OCI-LY3 (cell line): ENCODE measurements at regions not wholly inside any gene's neighbourhood (a gene's known extent, or its start where the extent isn't known, plus 50 kb on each side); places are given as distances from the start of the nearest gene placed in this dataset.

Source experiments
- H2AFZ ChIP-seq: fragments of 200-600, 300-600 bp; shearing (Covaris generic); 2 replicates; pipeline ENCODE4 v1.6.0; 2014; ENCODE audit warnings: antibody characterized with exemption, low read depth, low read length
- H3K27ac ChIP-seq: fragments of 200-600, 300-600 bp; sonication (generic); 2 replicates; pipeline ENCODE4 v1.5.1; 2014; ENCODE audit warnings: mild to moderate bottlenecking, low read length, moderate library complexity, mixed read lengths
- H3K27me3 ChIP-seq: fragments of 200-600, 300-600 bp; sonication (generic); 2 replicates; pipeline ENCODE4 v1.6.1; 2014; ENCODE audit warnings: low read depth, low read length, mixed read lengths
- H3K36me3 ChIP-seq: fragments of 200-600, 300-600 bp; sonication (generic); replicated peaks from 2 replicates; pipeline ENCODE3; 2014; ENCODE audit warnings: low read depth, low read length, mixed read lengths
- H3K4me1 ChIP-seq: fragments of 300-600, 200-600 bp; sonication (generic); 2 replicates; pipeline ENCODE4 v1.6.1; 2014; ENCODE audit warnings: low read length, mixed read lengths
- H3K4me2 ChIP-seq: fragments of 200-600, 300-600 bp; sonication (generic); 2 replicates; pipeline ENCODE4 v1.6.1; 2014; ENCODE audit warnings: low read length, mixed read lengths
- H3K4me3 ChIP-seq: fragments of 300-600, 200-600 bp; sonication (generic); 2 replicates; pipeline ENCODE4 v1.5.1; 2014; ENCODE audit warnings: antibody characterized with exemption, mild to moderate bottlenecking, low read length, moderate library complexity
- H3K79me2 ChIP-seq: fragments of 300-600, 200-600 bp; shearing (Covaris generic); 2 replicates; pipeline ENCODE4 v1.6.1; 2014; ENCODE audit warnings: mild to moderate bottlenecking, low read length, mixed read lengths
- H3K9ac ChIP-seq: fragments of 300-600, 200-600 bp; shearing (Covaris generic); 2 replicates; pipeline ENCODE4 v1.6.0; 2014; ENCODE audit warnings: mild to moderate bottlenecking, low read length, moderate library complexity
- H3K9me3 ChIP-seq: fragments of 200-600, 300-600 bp; shearing (Covaris generic); 2 replicates; pipeline ENCODE4 v1.6.1; 2014; ENCODE audit warnings: low read length, mixed read lengths; ENCODE audit not compliant: insufficient read depth
- H4K20me1 ChIP-seq: fragments of 200-600, 300-600 bp; sonication (generic); 2 replicates; pipeline ENCODE4 v1.6.1; 2016; ENCODE audit warnings: low read length, mixed read lengths; ENCODE audit not compliant: insufficient read depth
- EZH2phosphoT487 ChIP-seq: fragments of 200-600 bp; shearing (Covaris generic); IDR thresholded peaks from 2 replicates; pipeline ENCODE4 v1.6.1; 2018; ENCODE audit warnings: antibody characterized with exemption, mixed run types, low read depth
- TF ChIP-seq, protein P1 (sequence below): fragments of 200-600, 300-600 bp; sonication (generic); IDR thresholded peaks from 2 replicates; pipeline ENCODE4 v1.5.1; 2014; ENCODE audit warnings: antibody characterized with exemption, low read length, low read depth

DNA sequence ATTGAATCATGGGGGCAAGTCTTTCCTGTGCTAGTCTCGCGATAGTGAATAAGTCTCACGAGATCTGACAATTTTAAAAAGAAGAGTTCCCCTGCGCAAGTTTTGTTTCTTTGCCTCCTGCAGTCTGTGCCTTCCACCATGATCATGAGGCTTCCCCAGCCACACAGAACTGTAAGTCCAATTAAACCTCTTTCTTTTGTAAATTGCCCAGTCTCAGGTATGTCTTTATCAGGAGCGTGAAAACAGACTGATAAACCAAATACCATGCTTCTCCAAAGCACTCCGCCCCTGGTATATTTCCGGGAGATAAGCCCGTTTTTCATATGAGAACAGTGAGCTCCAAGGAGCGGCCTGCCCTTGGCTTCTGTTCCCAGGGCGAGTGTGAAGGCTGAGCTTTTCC is 118.9 kb downstream of the EVX1 start:
- H3K9me3 ChIP-seq = no peaks in the 10 kb centered on the region
- no peaks in the 10 kb centered on the region for H3K27me3 ChIP-seq
- H3K79me2 ChIP-seq = no peaks in the 10 kb centered on the region
- H3K4me2 ChIP-seq = no peak overlapping the region
- no peak overlapping the region for H2AFZ ChIP-seq
- no peak overlapping the region for H3K27ac ChIP-seq
- no peak for TF ChIP-seq EZH2phosphoT487
- TF ChIP-seq, protein P1, sequence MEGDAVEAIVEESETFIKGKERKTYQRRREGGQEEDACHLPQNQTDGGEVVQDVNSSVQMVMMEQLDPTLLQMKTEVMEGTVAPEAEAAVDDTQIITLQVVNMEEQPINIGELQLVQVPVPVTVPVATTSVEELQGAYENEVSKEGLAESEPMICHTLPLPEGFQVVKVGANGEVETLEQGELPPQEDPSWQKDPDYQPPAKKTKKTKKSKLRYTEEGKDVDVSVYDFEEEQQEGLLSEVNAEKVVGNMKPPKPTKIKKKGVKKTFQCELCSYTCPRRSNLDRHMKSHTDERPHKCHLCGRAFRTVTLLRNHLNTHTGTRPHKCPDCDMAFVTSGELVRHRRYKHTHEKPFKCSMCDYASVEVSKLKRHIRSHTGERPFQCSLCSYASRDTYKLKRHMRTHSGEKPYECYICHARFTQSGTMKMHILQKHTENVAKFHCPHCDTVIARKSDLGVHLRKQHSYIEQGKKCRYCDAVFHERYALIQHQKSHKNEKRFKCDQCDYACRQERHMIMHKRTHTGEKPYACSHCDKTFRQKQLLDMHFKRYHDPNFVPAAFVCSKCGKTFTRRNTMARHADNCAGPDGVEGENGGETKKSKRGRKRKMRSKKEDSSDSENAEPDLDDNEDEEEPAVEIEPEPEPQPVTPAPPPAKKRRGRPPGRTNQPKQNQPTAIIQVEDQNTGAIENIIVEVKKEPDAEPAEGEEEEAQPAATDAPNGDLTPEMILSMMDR = no peak
- H3K4me3 ChIP-seq = no peak overlapping the region
- no peaks in the 10 kb centered on the region for H3K36me3 ChIP-seq
- H3K9ac ChIP-seq = no peak overlapping the region
- H4K20me1 ChIP-seq = no peaks in the 10 kb centered on the region
- no peaks in the 10 kb centered on the region for H3K4me1 ChIP-seq

DNA sequence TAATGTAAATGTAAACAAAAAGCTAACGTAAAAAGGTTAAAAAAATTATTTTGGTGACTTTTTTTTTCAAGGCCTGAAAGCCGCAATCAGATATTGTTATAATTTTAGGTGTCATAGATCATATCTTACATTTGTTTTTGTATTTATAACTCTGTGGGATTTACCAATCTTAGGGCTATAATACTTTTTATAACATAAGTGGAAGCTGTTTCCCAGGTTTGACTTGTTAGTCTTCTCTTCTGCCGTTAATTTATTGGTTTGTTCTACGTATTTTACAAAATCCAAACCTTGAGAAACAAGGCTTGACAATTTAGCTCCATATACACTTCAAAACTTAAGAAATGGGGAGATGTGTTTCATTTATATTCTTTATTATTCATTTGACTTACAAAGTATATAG is 119.4 kb downstream of the EVX1 start:
- no peaks in the 10 kb centered on the region for H3K4me1 ChIP-seq
- H3K79me2 ChIP-seq = no peaks in the 10 kb centered on the region
- TF ChIP-seq EZH2phosphoT487 = no peak
- TF ChIP-seq, protein P1 = no peak
- H2AFZ ChIP-seq = no peak overlapping the region
- H3K4me2 ChIP-seq = no peak overlapping the region
- H3K36me3 ChIP-seq = no peaks in the 10 kb centered on the region
- H3K27ac ChIP-seq = no peak overlapping the region
- H3K9ac ChIP-seq = no peak overlapping the region
- no peaks in the 10 kb centered on the region for H3K27me3 ChIP-seq
- H3K4me3 ChIP-seq = no peak overlapping the region
- H4K20me1 ChIP-seq = no peaks in the 10 kb centered on the region
- no peaks in the 10 kb centered on the region for H3K9me3 ChIP-seq

DNA sequence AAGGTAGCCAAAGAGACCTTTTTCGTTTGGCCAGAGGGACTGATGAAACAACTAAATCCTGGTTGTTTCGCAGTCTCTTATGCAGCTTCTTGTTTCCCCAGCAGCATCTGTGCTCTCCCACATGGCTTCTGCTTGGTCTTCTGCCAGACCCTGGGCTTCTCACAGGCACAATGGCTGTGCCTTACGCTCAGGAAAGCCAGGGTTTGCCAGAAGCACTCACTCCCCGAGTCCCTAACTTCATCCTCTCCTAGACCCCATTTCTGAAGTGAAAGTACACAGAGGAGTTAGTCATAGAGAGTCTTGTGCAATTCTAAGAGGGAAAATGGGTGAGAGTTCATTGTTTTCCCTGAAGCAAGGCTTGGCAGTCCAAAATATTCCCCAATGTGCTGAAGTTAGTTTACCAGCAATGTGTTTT is 121.7 kb downstream of the EVX1 start:
- Histone ChIP-seq H3K4me2 (no peak overlapping the region), H3K4me1 (no peaks in the 10 kb centered on the region), H3K27me3 (no peaks in the 10 kb centered on the region), H3K9ac (no peak overlapping the region), H3K79me2 (no peaks in the 10 kb centered on the region), H3K9me3 (no peaks in the 10 kb centered on the region), H3K4me3 (no peak overlapping the region), H4K20me1 (no peaks in the 10 kb centered on the region), H3K36me3 (no peaks in the 10 kb centered on the region), H3K27ac (no peak overlapping the region), H2AFZ (no peak overlapping the region)
- TF ChIP-seq, protein P1 = no peak
- no peak for TF ChIP-seq EZH2phosphoT487

DNA sequence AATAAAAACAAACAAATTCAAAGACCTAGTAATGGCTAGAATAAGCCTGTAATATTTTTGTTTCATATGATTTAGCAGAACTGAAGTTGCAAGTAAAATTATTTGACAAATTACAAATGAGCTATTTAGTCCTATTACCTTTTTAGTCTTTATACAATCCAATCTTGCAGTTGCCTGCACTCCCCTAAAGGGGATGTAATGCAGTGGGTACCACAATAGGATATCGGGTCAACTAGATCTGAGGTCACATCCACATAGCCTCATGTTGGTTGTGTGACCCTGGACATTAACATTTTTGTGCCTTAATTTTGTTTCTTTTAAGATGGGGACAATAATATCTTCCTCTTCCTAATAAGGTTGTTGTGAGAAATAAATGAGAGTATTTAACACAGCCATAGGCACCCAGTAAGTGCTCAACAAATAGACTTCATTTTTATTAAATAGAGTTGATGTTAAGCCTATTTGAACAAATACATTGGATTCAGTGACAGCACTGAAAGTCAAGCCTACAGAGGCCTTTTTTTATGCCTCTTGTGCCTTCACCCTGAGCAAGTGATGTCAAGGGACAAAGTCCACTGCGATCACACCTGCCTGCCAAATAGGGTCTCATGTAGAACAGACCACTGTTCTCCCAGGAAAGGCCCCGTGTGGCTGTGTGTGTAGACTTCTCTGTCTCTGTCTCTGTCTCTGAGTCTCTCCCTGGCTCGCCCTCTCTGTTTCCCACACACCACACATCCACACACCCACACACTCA is 124.8 kb downstream of the EVX1 start:
- Histone ChIP-seq H3K27me3 (no peaks in the 10 kb centered on the region), H3K36me3 (no peaks in the 10 kb centered on the region), H3K79me2 (no peaks in the 10 kb centered on the region), H3K4me3 (no peak overlapping the region), H2AFZ (no peak overlapping the region), H3K4me1 (peaks cover 11% of the 10 kb centered on the region), H3K9me3 (no peaks in the 10 kb centered on the region), H3K27ac (no peak overlapping the region), H4K20me1 (no peaks in the 10 kb centered on the region), H3K4me2 (no peak overlapping the region), H3K9ac (no peak overlapping the region)
- TF ChIP-seq EZH2phosphoT487 = no peak
- TF ChIP-seq, protein P1 = no peak
